ENCODE measurements at regions not wholly inside any gene's neighbourhood (a gene's known extent, or its start where the extent isn't known, plus 50 kb on each side); places are given as distances from the start of the nearest gene placed in this dataset.
"Not testable (repeated sequence)": the region's sequence is repeated elsewhere in the genome, so short reads cannot be mapped to it uniquely, and the experiment has no call there.

- H3K27ac Mint-ChIP-seq; DNase-seq (ENCODE audit: low spot score in 2 of 2); H3K36me3 Mint-ChIP-seq; ATAC-seq: not testable (repeated sequence)
- H3K9me3 Mint-ChIP-seq: peaks cover 0 to 12% of the 10 kb centered on the region in 2 donors
These were observed 70.2 kb downstream of the ZNF726 start for GRCh38 chr19:23984911-23985310.

DNA sequence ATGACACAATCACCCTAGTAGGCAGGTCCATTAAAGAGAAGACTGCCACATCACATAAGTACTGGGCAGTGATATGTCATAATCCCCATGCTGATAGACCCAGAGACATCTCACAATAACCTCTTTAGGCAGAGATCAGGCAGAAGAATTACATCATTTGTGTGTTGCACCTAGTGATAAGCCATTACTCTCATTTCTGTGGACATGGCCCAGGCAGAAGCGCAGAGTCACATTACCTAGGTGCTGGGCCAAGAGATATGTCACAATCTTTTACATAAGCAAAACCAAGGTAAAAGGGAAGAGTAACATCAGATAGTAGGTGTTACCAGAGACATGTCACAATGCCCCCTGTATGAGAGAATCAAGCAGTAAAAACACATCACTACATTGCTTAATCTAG lies 71.9 kb downstream of the ZNF726 start:
- no peak for DNase-seq (ENCODE audit: low spot score in 2 of 2)
- Mint-ChIP-seq H3K27ac (no peak overlapping the region), H3K9me3 (peaks cover 0 to 13% of the 10 kb centered on the region in 2 donors), H3K36me3 (peaks cover 0 to 5% of the 10 kb centered on the region in 2 donors)
- no peak for ATAC-seq

- H3K27ac Mint-ChIP-seq: no peak overlapping the region
- H3K36me3 Mint-ChIP-seq: peaks cover 7 to 23% of the 10 kb centered on the region in 2 donors
- DNase-seq (ENCODE audit: low spot score in 2 of 2): no peak
- peaks cover 14 to 25% of the 10 kb centered on the region in 2 donors for H3K9me3 Mint-ChIP-seq
- ATAC-seq: no peak
These were observed 76.5 kb downstream of the ZNF726 start for GRCh38 chr19:23991170-23991569.

- ATAC-seq: peak; percentile 38 to 39
- no peak overlapping the region for H3K27ac Mint-ChIP-seq
- H3K36me3 Mint-ChIP-seq: peaks cover 16 to 33% of the 10 kb centered on the region in 2 donors
- H3K9me3 Mint-ChIP-seq: peaks cover 26 to 37% of the 10 kb centered on the region in 2 donors
- no peak for DNase-seq (ENCODE audit: low spot score in 2 of 2)
These were observed 77.7 kb downstream of the ZNF726 start for GRCh38 chr19:23992348-23992747.

- no peak overlapping the region for H3K27ac Mint-ChIP-seq
- H3K36me3 Mint-ChIP-seq: peaks cover 23 to 33% of the 10 kb centered on the region in 2 donors
- ATAC-seq: no peak
- peaks cover 34 to 37% of the 10 kb centered on the region in 2 donors for H3K9me3 Mint-ChIP-seq
- no peak for DNase-seq (ENCODE audit: low spot score in 2 of 2)
These were observed 78.8 kb downstream of the ZNF726 start for GRCh38 chr19:23993440-23993839.

GRCh38 chr19:23996549-23996948 lies 81.9 kb downstream of the ZNF726 start:
- no peak overlapping the region for H3K27ac Mint-ChIP-seq
- ATAC-seq (no peak), DNase-seq (ENCODE audit: low spot score in 2 of 2) (peak in 1 of 2 donors; percentile 46)
- H3K36me3 Mint-ChIP-seq: peaks cover 37 to 47% of the 10 kb centered on the region in 2 donors
- peaks cover 41 to 59% of the 10 kb centered on the region in 2 donors for H3K9me3 Mint-ChIP-seq

DNA sequence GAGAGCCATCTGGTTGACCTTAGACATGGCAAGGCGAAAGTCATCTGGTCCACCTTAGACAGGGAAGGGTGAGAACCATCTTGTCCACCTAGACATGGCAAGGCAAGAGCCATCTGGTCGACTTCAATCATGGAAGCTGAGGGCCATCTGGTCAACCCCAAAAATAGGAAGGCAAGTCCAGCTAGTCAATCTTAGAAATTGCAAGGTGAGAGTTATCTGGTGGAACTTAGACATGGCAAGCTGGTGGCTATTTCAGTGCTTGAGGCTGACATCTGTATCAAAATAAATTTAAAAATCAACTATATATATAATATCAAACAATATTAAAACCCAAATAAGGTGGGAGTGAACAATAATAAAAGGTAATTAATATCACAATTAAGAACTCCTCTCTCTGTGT lies 83.9 kb downstream of the ZNF726 start:
- H3K36me3 Mint-ChIP-seq: peaks cover 37 to 47% of the 10 kb centered on the region in 2 donors
- peaks cover 41 to 55% of the 10 kb centered on the region in 2 donors for H3K9me3 Mint-ChIP-seq
- DNase-seq (ENCODE audit: low spot score in 2 of 2) (no peak), ATAC-seq (no peak)
- no peak overlapping the region for H3K27ac Mint-ChIP-seq

GRCh38 chr19:23999821-24000610 lies 85.3 kb downstream of the ZNF726 start:
- Mint-ChIP-seq H3K9me3 (peaks cover 36 to 48% of the 10 kb centered on the region in 2 donors), H3K27ac (no peak overlapping the region), H3K36me3 (peaks cover 37 to 40% of the 10 kb centered on the region in 2 donors)
- ATAC-seq (no peak), DNase-seq (ENCODE audit: low spot score in 2 of 2) (no peak)

- Mint-ChIP-seq H3K27ac (no peak overlapping the region), H3K9me3 (peaks cover 30 to 46% of the 10 kb centered on the region in 2 donors), H3K36me3 (peaks cover 34 to 35% of the 10 kb centered on the region in 2 donors)
- DNase-seq (ENCODE audit: low spot score in 2 of 2) (no peak), ATAC-seq (no peak)
These were observed 86.0 kb downstream of the ZNF726 start for GRCh38 chr19:24000656-24001055.

GRCh38 chr19:24002256-24002945 lies 84.6 kb upstream of the ZNF254 start:
- peaks cover 17 to 21% of the 10 kb centered on the region in 2 donors for H3K36me3 Mint-ChIP-seq
- H3K9me3 Mint-ChIP-seq: peaks cover 15 to 29% of the 10 kb centered on the region in 2 donors
- DNase-seq (ENCODE audit: low spot score in 2 of 2) (no peak), ATAC-seq (no peak)
- H3K27ac Mint-ChIP-seq: no peak overlapping the region

DNA sequence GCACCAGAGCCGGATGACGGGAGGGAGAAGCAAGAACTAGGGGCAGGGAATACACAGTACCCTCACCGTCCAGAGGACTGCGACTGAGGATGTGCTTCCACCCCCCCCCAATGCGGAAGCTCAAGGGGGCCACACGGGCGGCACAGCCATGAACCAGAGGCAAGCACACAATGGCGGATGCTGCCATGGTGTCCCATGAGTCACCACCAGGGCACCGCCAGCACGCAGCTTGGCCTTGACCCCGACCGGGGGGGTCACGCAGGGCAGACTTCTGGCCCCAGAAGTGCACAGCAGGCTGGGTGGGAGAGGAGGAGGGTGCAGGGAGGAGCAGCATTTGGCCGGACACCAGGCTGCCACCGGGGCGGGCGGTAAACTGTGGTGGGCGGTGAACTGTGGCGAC lies 83.5 kb upstream of the ZNF254 start:
- Mint-ChIP-seq H3K36me3 (peaks cover 14 to 15% of the 10 kb centered on the region in 2 donors), H3K9me3 (peaks cover 7 to 21% of the 10 kb centered on the region in 2 donors)
- ATAC-seq: no peak

GRCh38 chr19:24004166-24004565 lies 82.8 kb upstream of the ZNF254 start:
- ATAC-seq (no peak), DNase-seq (ENCODE audit: low spot score in 2 of 2) (no peak)
- H3K9me3 Mint-ChIP-seq: peaks cover 2 to 17% of the 10 kb centered on the region in 2 donors
- H3K36me3 Mint-ChIP-seq: peaks cover 10 to 14% of the 10 kb centered on the region in 2 donors
- no peak overlapping the region for H3K27ac Mint-ChIP-seq

More for the DNA sequence above, 83.5 kb upstream of the ZNF254 start:
- DNase-seq (ENCODE audit: low spot score in 2 of 2): no peak
- no peak overlapping the region for H3K27ac Mint-ChIP-seq

GRCh38 chr19:24029941-24030636 lies 56.9 kb upstream of the ZNF254 start:
- Mint-ChIP-seq H3K36me3 (peaks cover 0 to 13% of the 10 kb centered on the region in 2 donors), H3K9me3 (no peaks in the 10 kb centered on the region), H3K27ac (peak overlapping the region in 1 of 2 donors; percentile 9)
- DNase-seq (ENCODE audit: low spot score in 2 of 2) (no peak), ATAC-seq (no peak)

GRCh38 chr19:24032651-24033050 lies 54.3 kb upstream of the ZNF254 start:
- DNase-seq (ENCODE audit: low spot score in 2 of 2): no peak
- Mint-ChIP-seq H3K9me3 (no peaks in the 10 kb centered on the region), H3K27ac (peak overlapping the region in 1 of 2 donors; percentile 96), H3K36me3 (peaks cover 18 to 27% of the 10 kb centered on the region in 2 donors)
- no peak for ATAC-seq

DNA sequence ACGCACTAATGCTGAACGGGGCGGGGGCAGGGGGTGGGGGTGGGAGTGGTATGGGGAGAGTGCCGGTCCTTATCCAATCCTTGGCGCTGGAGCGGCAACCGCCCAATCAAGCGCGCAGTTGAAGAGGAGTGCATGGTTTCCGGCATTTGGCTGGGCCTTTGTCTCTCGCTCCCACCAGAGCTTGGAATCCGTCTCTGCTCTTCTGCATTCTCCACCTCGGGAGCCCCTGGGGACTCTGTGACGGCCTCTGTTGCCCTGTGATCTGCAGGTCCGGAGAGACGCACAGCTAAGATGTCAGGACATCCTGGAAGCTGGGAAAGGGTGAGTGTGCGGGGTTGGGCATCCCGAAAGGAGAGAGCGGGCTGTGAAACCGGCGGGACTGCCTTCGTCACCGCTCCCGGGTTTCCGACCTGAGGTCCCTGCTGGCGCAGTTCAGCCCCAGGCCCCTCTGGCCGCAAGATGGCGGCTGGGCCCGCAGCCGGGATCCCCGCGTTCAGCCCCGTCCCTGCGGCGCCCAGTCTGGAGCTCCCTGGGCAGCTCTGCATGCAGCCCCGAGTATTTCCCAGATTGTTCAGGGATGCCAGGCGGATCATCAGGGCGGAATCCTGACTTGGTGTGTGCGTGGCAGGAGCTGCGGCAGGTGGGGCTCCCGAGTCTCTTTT lies 53.6 kb upstream of the ZNF254 start:
- Mint-ChIP-seq H3K36me3 (peaks cover 18 to 27% of the 10 kb centered on the region in 2 donors), H3K9me3 (no peaks in the 10 kb centered on the region), H3K27ac (peak overlapping the region; percentile 96 to 97)
- ATAC-seq: peak; percentile 98
- DNase-seq (ENCODE audit: low spot score in 2 of 2): peak; percentile 72 to 84

- Mint-ChIP-seq H3K9me3 (no peaks in the 10 kb centered on the region), H3K27ac (peak overlapping the region; percentile 96 to 97), H3K36me3 (peaks cover 22 to 27% of the 10 kb centered on the region in 2 donors)
- ATAC-seq (peak; percentile 35 to 43), DNase-seq (ENCODE audit: low spot score in 2 of 2) (peak in 1 of 2 donors; percentile 16)
These were observed 53.0 kb upstream of the ZNF254 start for GRCh38 chr19:24033963-24034342.
